ENCODE measurements at regions not wholly inside any gene's neighbourhood (a gene's known extent, or its start where the extent isn't known, plus 50 kb on each side); places are given as distances from the start of the nearest gene placed in this dataset.
"Not testable (repeated sequence)": the region's sequence is repeated elsewhere in the genome, so short reads cannot be mapped to it uniquely, and the experiment has no call there.

DNA sequence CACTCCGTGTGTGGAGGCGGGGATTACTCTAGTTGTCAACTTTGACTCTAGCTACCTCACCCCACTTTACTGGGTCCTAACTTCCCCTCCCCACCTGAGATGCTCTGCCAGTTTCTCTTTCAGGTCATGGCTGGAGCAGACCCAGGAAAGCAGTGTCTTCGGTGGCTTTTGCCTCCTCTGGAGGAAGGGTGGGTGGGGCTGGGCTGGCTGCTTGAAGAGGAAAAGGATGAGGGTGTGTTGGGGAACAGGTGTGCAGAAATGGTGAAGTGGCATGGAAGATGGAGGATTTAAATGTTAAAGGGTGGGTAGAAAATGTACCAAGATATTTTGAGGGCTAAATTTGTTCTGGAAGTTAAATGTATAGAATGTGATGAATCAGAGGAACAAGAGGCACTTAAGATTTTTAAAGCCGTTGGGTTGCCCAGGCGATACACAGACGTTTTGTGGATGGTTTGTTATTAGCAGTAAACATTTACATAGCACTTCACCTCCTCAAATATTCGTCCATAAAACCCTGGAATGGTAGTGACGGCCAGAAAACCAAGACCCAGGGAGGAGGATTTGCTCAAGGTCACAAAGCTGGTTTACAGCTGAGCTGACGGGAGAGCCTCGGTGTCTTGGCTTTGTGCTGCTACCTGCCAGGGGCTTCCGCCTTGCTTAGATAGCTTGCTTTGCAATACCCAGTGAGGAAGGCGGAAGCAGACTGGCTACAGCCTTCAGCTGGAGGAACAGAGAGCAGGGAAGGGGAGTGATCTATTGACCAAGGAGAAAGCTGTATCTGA, 72.2 kb upstream of the PRMT8 start:
- H3K27me3 Mint-ChIP-seq (ENCODE audit: low read depth), result peaks cover 21% of the 10 kb centered on the region
- ATAC-seq (replicated peaks in 1 of 2) (no peak), DNase-seq (no peak)
- H3K36me3 Mint-ChIP-seq (ENCODE audit: insufficient read depth in 2 of 2), result no peaks in the 10 kb centered on the region
- H3K4me3 Mint-ChIP-seq, result no peak overlapping the region
- H3K4me1 Mint-ChIP-seq (ENCODE audit: low read depth), result no peaks in the 10 kb centered on the region
- no peak overlapping the region for H3K27ac Mint-ChIP-seq
- no peaks in the 10 kb centered on the region for H3K9me3 Mint-ChIP-seq

DNA sequence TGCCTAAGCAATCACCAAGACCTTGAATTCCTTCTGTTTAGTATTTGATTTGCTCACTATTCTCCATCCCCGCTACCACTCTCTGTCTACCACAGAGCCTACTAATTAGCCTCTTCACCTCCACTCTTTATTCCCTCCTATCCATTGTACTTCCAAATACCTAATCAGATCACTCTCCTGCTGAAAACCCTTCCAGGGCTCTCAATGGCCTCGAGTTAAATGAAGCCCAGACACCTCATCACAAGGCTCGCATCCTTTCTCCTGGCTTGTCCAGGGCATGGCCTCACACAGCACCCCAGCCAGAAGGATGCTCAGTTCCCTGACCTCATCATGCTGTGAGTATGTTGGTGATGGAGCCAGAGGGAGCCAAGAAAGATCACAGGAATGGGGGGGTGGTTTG, 71.4 kb upstream of the PRMT8 start:
- peaks cover 21% of the 10 kb centered on the region for H3K27me3 Mint-ChIP-seq (ENCODE audit: low read depth)

DNA sequence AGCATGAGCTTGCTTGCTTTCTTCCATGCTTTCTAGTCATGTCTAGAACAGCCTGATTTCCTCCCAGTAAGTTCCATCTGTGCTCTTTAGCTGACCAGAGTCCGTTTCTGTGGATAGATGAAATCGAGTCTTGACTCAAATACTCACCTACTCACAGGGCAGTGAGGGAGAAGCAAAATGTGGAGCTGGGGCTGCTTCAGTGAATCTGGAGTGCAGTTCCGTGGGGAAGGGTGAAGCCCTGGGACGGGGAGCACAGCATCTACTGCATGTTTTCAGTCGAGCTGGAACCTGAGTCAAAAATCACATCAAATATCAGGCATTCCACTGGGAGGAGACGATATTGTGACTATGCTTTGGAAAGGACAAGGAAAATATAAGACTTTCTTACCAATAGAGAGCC, 70.3 kb upstream of the PRMT8 start:
- no peaks in the 10 kb centered on the region for H3K4me1 Mint-ChIP-seq (ENCODE audit: low read depth)
- ATAC-seq (replicated peaks in 1 of 2) (no peak), DNase-seq (no peak)
- H3K36me3 Mint-ChIP-seq (ENCODE audit: insufficient read depth in 2 of 2), result no peaks in the 10 kb centered on the region
- H3K27me3 Mint-ChIP-seq (ENCODE audit: low read depth), result peaks cover 21% of the 10 kb centered on the region
- no peak overlapping the region for H3K27ac Mint-ChIP-seq
- H3K4me3 Mint-ChIP-seq, result no peak overlapping the region
- no peaks in the 10 kb centered on the region for H3K9me3 Mint-ChIP-seq

More for the DNA sequence above, 71.4 kb upstream of the PRMT8 start:
- Mint-ChIP-seq H3K36me3 (ENCODE audit: insufficient read depth in 2 of 2) (no peaks in the 10 kb centered on the region), H3K27ac (no peak overlapping the region), H3K4me3 (no peak overlapping the region), H3K9me3 (no peaks in the 10 kb centered on the region), H3K4me1 (ENCODE audit: low read depth) (no peaks in the 10 kb centered on the region)
- ATAC-seq (replicated peaks in 1 of 2) (no peak), DNase-seq (no peak)

DNA sequence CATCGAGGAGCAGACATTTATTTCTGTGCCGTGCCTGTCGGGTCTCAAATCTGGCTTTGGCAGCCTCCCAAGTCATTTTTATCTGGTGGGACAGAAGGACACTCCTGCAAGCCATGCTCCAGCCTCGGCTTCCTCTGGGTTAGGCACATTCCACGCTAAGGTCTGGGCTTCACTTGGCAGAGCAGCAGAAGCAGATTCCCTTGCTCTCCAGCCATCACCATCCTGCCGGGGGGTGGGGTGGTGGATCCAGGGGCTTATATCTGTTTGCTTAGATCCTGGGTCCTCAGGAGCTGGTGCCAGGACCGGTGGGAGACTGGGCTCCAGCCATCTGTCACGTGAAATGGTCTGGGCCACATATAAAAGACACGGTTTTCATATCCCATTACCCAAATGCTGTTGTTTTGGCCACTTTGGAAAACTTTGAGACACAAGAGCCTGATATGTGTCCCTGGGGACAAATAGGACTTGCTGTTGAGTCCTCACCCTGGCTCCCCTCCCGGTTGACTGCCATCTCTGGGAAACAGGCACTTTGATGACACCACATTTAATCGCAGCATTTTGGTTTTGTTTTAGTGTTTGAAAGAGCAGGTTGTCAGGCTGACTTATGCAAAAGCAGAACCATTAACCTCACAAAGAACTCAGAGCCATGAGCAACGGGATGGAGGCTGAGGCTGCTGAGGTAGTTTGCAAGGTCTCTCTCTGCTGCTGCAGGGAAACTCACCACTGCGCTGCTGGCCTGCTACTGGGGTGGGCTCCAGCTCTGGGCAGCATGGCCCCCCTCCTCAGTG, 69.6 kb upstream of the PRMT8 start:
- H3K9me3 Mint-ChIP-seq, result no peaks in the 10 kb centered on the region

DNA sequence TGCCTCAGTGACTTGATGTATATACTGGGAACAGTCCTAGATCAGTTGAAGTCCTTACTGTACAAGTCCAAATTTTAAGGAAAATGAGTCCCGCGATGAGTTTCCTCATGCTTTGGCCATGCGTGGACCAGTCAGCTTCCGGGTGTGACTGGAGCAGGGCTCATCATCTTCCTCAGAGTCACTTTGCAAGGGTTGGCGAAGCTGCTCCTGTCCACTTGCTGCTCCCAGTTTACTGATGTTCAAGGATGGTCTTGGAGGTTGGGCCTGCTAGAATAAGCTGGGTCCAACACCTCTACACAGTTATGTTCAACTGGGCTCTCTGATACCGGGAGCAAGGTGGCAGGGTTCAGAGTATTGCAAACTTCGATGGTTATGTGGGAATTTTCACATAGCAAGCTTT, 66.2 kb upstream of the PRMT8 start:
- not testable (repeated sequence) for H3K9me3 Mint-ChIP-seq; H3K4me3 Mint-ChIP-seq; H3K4me1 Mint-ChIP-seq (ENCODE audit: low read depth); H3K27me3 Mint-ChIP-seq (ENCODE audit: low read depth); H3K36me3 Mint-ChIP-seq (ENCODE audit: insufficient read depth in 2 of 2); ATAC-seq (replicated peaks in 1 of 2); H3K27ac Mint-ChIP-seq; DNase-seq

More for the DNA sequence above, 69.6 kb upstream of the PRMT8 start:
- Mint-ChIP-seq H3K4me3 (no peak overlapping the region), H3K27ac (no peak overlapping the region), H3K4me1 (ENCODE audit: low read depth) (no peaks in the 10 kb centered on the region), H3K27me3 (ENCODE audit: low read depth) (peaks cover 18% of the 10 kb centered on the region), H3K36me3 (ENCODE audit: insufficient read depth in 2 of 2) (no peaks in the 10 kb centered on the region)
- ATAC-seq (replicated peaks in 1 of 2), result no peak
- no peak for DNase-seq

DNA sequence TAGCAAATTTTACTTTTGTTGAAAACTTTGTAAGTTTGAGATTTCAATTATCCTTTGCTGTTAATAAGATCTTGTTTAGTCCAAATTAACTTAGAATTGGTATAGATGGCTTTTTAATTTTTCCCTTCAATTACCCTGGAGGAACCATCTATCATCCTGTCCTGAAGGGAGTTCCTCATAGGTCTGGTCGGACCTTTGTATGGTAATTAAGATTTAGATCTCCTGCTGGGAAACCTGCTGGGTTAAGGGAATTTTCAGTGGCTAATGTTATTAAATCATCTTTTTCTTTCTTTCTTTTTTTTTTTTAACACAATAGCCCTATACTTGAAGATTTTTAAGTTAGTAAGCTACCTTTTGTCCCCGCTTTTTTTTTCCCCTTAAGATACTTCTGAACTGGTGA, 63.0 kb upstream of the PRMT8 start:
- Mint-ChIP-seq H3K27me3 (ENCODE audit: low read depth) (peaks cover 4% of the 10 kb centered on the region), H3K27ac (no peak overlapping the region), H3K36me3 (ENCODE audit: insufficient read depth in 2 of 2) (peaks cover 3% of the 10 kb centered on the region in 2 donors), H3K9me3 (peaks cover 2 to 4% of the 10 kb centered on the region in 2 donors), H3K4me3 (no peak overlapping the region), H3K4me1 (ENCODE audit: low read depth) (peaks cover 15% of the 10 kb centered on the region)
- no peak for ATAC-seq (replicated peaks in 1 of 2)
- DNase-seq, result no peak

DNA sequence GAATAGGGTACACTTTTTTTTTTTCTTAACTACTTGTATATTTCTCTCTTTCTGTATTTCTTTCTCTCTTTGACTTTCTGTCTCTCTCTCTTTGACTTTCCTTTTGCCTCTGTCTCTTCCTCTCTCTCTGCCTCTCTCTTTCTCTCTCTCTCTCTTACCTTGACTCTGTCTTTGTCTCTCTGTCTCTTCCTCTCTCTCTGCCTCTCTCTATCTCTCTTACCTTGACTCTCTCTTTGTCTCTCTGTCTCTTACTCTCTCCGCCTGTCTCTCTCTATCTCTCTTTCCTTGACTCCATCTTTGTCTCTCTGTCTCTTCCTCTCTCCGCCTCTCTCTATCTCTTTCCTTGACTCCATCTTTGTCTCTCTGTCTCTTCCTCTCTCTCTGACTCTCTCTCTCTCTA, 62.4 kb upstream of the PRMT8 start:
- DNase-seq (no peak), ATAC-seq (replicated peaks in 1 of 2) (no peak)
- Mint-ChIP-seq H3K4me1 (ENCODE audit: low read depth) (peaks cover 15% of the 10 kb centered on the region), H3K9me3 (peaks cover 2 to 4% of the 10 kb centered on the region in 2 donors), H3K27ac (no peak overlapping the region), H3K4me3 (no peak overlapping the region), H3K27me3 (ENCODE audit: low read depth) (peaks cover 4% of the 10 kb centered on the region), H3K36me3 (ENCODE audit: insufficient read depth in 2 of 2) (peaks cover 3% of the 10 kb centered on the region in 2 donors)

DNA sequence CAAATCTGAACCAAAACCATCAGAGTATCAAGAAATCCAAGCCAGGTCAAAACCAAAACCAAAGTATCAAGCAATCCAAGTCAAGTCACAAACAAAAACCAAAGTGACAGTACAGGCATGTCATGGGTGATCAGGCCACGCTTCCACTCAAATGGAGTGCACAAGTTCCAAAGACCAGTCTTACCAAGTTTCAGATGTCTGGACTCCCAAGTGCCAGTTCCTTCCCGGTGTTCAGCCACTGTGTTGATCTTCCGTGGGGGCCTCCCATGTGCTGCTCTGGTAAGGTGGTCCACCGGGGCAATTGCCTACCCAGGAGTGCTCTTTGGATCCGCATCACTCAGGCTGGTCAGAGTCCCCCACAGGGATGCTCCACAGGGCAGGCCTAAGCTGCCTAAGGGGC, 61.5 kb upstream of the PRMT8 start:
- not testable (repeated sequence) for H3K27me3 Mint-ChIP-seq (ENCODE audit: low read depth); H3K27ac Mint-ChIP-seq; DNase-seq; H3K36me3 Mint-ChIP-seq (ENCODE audit: insufficient read depth in 2 of 2); H3K9me3 Mint-ChIP-seq; H3K4me3 Mint-ChIP-seq; ATAC-seq (replicated peaks in 1 of 2)
- H3K4me1 Mint-ChIP-seq (ENCODE audit: low read depth), result peaks cover 15% of the 10 kb centered on the region

DNA sequence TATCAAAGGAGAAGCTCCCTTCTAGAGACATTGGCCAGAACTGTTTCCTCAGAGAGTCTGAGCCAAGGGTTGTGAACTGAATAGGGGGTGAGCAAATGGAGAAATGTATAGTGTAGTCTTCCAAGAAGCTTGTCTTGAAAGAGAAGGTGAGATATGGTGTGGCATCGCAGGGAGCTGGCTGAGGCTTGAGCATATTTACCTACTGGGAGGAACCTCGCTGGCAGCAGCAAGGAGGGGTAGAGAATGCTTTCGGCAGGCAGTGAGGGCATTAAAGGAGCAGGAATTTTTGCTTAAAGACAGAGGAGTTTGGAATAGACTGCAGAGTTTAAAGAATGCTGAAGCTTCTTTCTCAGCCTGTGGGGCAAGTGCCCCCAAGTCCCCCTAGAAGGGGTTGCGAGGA, 59.3 kb upstream of the PRMT8 start:
- H3K9me3 Mint-ChIP-seq, result peaks cover 2 to 4% of the 10 kb centered on the region in 2 donors
- H3K36me3 Mint-ChIP-seq (ENCODE audit: insufficient read depth in 2 of 2), result peaks cover 3% of the 10 kb centered on the region in 2 donors
- H3K4me3 Mint-ChIP-seq, result no peak overlapping the region
- DNase-seq (no peak), ATAC-seq (replicated peaks in 1 of 2) (no peak)
- H3K27ac Mint-ChIP-seq, result no peak overlapping the region
- peaks cover 4% of the 10 kb centered on the region for H3K27me3 Mint-ChIP-seq (ENCODE audit: low read depth)
- peaks cover 15% of the 10 kb centered on the region for H3K4me1 Mint-ChIP-seq (ENCODE audit: low read depth)

DNA sequence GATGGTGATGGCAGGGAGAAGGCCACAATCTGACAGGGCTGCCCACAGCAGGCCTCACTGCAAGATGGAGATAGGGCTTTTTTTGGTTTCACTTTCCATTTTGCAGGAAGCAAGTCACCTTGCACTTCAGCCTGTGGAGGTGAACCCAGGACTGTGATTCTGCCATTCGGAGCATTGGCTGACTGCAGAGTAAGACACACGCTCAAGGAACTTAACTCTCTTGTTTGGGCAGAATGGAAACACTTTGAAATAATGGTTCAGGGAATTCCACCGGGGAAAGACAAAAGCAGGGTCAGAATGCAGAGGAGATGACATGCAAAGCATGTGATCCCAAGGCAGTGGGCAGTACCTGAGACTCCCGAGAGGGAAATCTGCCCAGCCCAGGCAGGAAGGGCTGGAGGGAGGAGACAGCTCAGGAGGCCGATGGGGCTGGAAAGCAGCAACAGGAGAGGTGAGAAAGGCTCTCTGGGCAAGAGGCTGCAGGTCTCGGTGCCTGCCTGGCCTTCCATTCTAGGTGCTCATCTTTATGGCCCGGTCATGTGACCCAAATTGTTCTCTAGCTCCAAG, 58.7 kb upstream of the PRMT8 start:
- Mint-ChIP-seq H3K27me3 (ENCODE audit: low read depth) (peaks cover 4% of the 10 kb centered on the region), H3K27ac (no peak overlapping the region), H3K4me3 (peak overlapping the region in 1 of 2 donors; percentile 2), H3K36me3 (ENCODE audit: insufficient read depth in 2 of 2) (peaks cover 3% of the 10 kb centered on the region in 2 donors), H3K9me3 (peaks cover 2 to 4% of the 10 kb centered on the region in 2 donors), H3K4me1 (ENCODE audit: low read depth) (peaks cover 15% of the 10 kb centered on the region)
- DNase-seq (no peak), ATAC-seq (replicated peaks in 1 of 2) (no peak)

DNA sequence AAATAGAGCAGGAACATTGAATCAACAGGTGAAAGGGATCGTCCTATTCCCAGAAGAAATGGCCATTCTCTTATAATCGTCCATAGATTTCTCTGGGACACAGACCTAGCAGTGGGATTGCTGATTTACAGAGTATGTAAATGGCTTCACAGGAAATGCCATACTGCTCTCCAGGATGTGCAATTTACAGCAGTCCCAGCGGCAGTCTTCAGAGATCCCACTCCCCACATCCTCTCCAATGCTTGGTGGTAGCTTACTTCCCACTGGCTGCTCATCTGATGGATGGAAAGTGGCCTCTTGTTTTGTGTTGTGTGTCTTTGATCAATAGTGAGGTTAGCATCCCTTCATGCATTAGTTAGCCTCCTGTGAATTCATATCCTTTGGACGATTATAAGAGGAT, 58.1 kb upstream of the PRMT8 start:
- H3K9me3 Mint-ChIP-seq, result peaks cover 2 to 4% of the 10 kb centered on the region in 2 donors
- peaks cover 15% of the 10 kb centered on the region for H3K4me1 Mint-ChIP-seq (ENCODE audit: low read depth)
- DNase-seq (no peak), ATAC-seq (replicated peaks in 1 of 2) (no peak)
- H3K27me3 Mint-ChIP-seq (ENCODE audit: low read depth), result peaks cover 4% of the 10 kb centered on the region
- H3K4me3 Mint-ChIP-seq, result no peak overlapping the region
- peaks cover 3% of the 10 kb centered on the region in 2 donors for H3K36me3 Mint-ChIP-seq (ENCODE audit: insufficient read depth in 2 of 2)
- H3K27ac Mint-ChIP-seq, result no peak overlapping the region

DNA sequence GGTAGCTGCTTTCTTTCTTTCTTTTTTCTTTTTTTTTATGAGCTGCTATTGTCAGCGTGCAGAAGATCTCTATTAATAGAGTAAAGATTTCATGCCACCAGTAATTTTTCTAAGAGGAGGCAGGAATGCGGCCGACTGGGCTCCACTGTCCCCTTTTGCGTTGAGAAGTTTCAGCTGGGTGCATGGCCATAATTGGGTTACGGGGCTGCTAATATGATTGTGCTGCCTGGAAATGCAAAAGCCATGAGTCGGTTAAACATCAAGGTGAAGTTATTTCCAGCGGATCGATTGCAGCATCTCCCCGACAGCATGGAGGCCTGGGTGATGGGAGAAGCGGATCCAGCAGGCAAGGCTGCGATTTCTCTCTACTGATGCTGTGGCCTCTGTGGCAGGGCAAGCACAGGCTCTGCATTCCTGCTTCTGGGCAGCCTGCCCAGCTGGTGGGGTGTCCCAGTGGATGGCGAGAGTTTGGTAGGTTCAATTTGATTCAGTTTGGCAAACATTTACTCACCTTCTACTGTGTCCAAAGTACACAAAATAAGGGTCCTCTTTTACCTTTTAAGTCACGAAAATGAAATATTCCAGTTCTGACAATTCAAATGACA, 54.4 kb upstream of the PRMT8 start:
- Mint-ChIP-seq H3K4me3 (no peak overlapping the region), H3K27me3 (ENCODE audit: low read depth) (peaks cover 4% of the 10 kb centered on the region), H3K4me1 (ENCODE audit: low read depth) (peaks cover 13% of the 10 kb centered on the region), H3K9me3 (peaks cover 0 to 2% of the 10 kb centered on the region in 2 donors), H3K36me3 (ENCODE audit: insufficient read depth in 2 of 2) (peaks cover under 1 to 2% of the 10 kb centered on the region in 2 donors), H3K27ac (no peak overlapping the region)
- no peak for ATAC-seq (replicated peaks in 1 of 2)
- no peak for DNase-seq

DNA sequence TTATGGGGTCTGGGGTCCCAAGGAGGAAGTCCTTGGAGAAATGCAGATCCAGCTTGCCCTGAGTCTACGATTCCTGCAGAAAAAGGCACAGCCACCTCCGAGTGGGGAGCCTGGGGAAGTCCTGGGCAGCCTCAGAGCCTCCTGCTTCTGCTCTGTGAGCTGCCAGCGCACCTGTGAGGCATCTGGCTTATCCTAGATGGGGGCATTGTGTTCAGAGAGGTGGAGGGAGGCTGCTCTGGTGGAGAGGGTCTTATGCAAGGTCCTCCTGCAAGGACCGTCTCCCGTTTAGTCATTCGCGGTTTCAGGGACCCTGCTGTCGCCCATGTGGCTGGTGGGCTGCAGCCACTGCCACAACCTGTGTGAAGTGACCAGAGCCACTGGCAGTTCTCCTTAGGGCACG, 53.0 kb upstream of the PRMT8 start:
- peaks cover 10% of the 10 kb centered on the region for H3K27me3 Mint-ChIP-seq (ENCODE audit: low read depth)
- no peak for ATAC-seq (replicated peaks in 1 of 2)
- no peak for DNase-seq
- no peak overlapping the region for H3K27ac Mint-ChIP-seq
- H3K4me3 Mint-ChIP-seq, result no peak overlapping the region
- no peaks in the 10 kb centered on the region for H3K4me1 Mint-ChIP-seq (ENCODE audit: low read depth)
- H3K36me3 Mint-ChIP-seq (ENCODE audit: insufficient read depth in 2 of 2), result no peaks in the 10 kb centered on the region
- no peaks in the 10 kb centered on the region for H3K9me3 Mint-ChIP-seq
